Spinal cord (tissue), 9 donors: ENCODE measurements at regions not wholly inside any gene's neighbourhood (a gene's known extent, or its start where the extent isn't known, plus 50 kb on each side); places are given as distances from the start of the nearest gene placed in this dataset.
"Not testable (repeated sequence)": the region's sequence is repeated elsewhere in the genome, so short reads cannot be mapped to it uniquely, and the experiment has no call there.

Experiments used
- DNase-seq, 6 donors: peaks; one replicate each; pipeline versions ENCODE4 v3.0.0 to v3.0.0-alpha.2; 2013 to 2015; ENCODE audit warnings: low spot score in 6 of 6, low read depth in 4 of 6
- H3K27ac ChIP-seq: one replicate; pipeline ENCODE4 v1.5.1; 2013; ENCODE audit warnings: low read depth, low read length, control low read depth
- H3K27me3 ChIP-seq: one replicate; pipeline ENCODE4 v1.6.1; 2013; ENCODE audit warnings: low read length; ENCODE audit not compliant: control insufficient read depth, insufficient read depth
- H3K36me3 ChIP-seq: one replicate; pipeline ENCODE4 v1.6.1; 2013; ENCODE audit warnings: low read length; ENCODE audit not compliant: control insufficient read depth, insufficient read depth
- H3K4me1 ChIP-seq: one replicate; pipeline ENCODE4 v1.6.1; 2013; ENCODE audit warnings: low read length; ENCODE audit not compliant: control insufficient read depth, insufficient read depth
- H3K4me3 ChIP-seq: one replicate; pipeline ENCODE4 v1.5.1; 2013; ENCODE audit warnings: low read depth, low read length, control low read depth
- H3K9me3 ChIP-seq: one replicate; pipeline ENCODE4 v1.6.1; 2013; ENCODE audit warnings: low read length; ENCODE audit not compliant: control insufficient read depth, insufficient read depth
- WGBS: methylation state at CpG from one replicate; pipeline ENCODE4 v1.1.5; 2013; ENCODE audit warnings: missing lambda C conversion rate; ENCODE audit not compliant: insufficient coverage; 5-methylcytosine and 5-hydroxymethylcytosine counted together
- donor health status: healthy.

DNA sequence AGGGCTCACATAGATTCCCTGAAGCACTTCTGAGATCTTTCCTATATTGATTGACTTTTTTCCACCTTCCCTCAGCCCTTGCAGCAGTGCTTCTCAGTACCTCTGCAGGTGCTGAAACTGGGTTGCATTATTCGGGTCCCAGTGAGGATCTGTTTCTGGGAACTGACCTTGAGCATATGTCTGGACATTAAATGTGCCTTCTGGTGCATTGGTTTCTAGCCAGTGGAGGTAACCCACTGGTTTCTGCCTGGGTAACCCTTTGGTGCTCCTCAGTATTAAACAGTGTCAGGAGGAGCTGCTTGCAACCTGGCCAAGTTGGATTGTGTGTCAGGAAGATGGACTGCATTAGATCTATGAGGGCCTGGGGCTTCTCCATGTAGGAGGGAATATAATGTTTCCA is 213.3 kb upstream of the KCND2 start:
- H3K27me3 ChIP-seq = no peaks in the 10 kb centered on the region
- DNase-seq = no peak
- H3K36me3 ChIP-seq = no peaks in the 10 kb centered on the region
- H3K9me3 ChIP-seq = no peaks in the 10 kb centered on the region
- H3K4me3 ChIP-seq = no peak overlapping the region
- H3K27ac ChIP-seq = no peak overlapping the region
- 90% methylated on average over 1 of the region's 1 CpG for WGBS
- no peaks in the 10 kb centered on the region for H3K4me1 ChIP-seq

DNA sequence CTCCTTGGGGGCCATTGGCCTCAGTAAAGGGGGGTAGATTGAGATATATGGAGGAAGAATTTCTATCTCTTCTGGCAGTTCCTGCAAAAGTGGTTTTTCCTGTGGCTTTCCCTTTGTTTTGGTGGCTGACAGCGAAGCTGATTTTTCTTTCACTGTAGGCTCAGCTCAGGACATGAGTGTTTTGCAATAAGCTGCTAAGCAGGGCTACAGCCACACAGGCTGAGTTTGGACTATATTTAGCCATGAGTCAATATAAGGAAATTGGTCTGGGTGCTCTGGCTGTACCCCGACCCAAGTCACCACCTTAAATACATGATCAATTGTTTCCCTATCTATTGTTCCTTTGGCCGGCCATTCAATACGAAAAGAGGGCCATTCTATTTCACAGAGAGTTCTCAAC is 212.7 kb upstream of the KCND2 start:
- 86% methylated on average over 3 of the region's 4 CpGs for WGBS
- no peaks in the 10 kb centered on the region for H3K9me3 ChIP-seq

DNA sequence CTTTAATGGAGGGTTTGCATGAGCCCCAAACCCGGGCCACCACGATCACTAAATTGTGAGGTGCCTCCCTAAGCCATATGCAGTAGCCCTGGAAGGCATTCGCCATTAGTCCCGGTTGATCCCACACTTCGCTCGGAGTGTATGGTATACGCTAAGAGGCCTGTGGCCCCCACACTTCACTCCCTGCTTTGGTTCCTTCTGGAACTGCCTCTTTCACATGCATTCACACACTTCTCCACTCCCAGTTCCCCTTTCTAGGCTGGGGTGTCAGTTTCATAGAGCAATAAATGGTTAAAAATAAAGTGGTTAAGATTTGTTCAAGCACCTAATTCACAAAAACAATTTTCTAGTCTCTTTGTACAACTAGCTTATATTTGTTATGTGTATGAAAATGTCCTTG is 212.1 kb upstream of the KCND2 start:
- Histone ChIP-seq H3K36me3 (no peaks in the 10 kb centered on the region), H3K27me3 (no peaks in the 10 kb centered on the region), H3K4me1 (no peaks in the 10 kb centered on the region), H3K27ac (no peak overlapping the region), H3K9me3 (no peaks in the 10 kb centered on the region), H3K4me3 (no peak overlapping the region)
- DNase-seq = no peak
- WGBS = 81% methylated on average over 7 of the region's 7 CpGs

More for the DNA sequence above, 212.7 kb upstream of the KCND2 start:
- Histone ChIP-seq H3K27me3 (no peaks in the 10 kb centered on the region), H3K27ac (no peak overlapping the region), H3K4me3 (no peak overlapping the region), H3K36me3 (no peaks in the 10 kb centered on the region), H3K4me1 (no peaks in the 10 kb centered on the region)
- no peak for DNase-seq

DNA sequence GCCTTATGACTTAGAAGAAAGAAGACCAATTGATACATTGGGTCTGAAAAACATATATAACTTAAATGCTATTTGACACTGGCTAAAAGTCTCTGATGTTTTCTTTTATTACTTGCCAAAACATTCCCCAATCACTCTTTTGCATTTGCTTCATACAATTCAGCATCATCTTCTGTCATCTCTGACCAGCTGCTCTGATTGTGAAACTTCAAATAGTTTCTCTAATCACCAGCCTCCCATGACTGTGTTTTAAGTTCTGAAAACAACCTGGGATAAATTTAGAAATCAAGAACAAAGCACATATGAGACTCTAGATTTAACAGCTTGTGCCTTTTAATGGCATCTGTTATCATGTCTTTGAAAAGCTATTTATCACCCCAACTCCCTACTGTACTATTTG is 208.4 kb upstream of the KCND2 start:
- Histone ChIP-seq H3K4me3 (no peak overlapping the region), H3K27ac (no peak overlapping the region), H3K27me3 (no peaks in the 10 kb centered on the region), H3K36me3 (no peaks in the 10 kb centered on the region), H3K9me3 (peaks cover 6% of the 10 kb centered on the region), H3K4me1 (no peaks in the 10 kb centered on the region)
- DNase-seq = peak in 1 of 6 donors; percentile 3

DNA sequence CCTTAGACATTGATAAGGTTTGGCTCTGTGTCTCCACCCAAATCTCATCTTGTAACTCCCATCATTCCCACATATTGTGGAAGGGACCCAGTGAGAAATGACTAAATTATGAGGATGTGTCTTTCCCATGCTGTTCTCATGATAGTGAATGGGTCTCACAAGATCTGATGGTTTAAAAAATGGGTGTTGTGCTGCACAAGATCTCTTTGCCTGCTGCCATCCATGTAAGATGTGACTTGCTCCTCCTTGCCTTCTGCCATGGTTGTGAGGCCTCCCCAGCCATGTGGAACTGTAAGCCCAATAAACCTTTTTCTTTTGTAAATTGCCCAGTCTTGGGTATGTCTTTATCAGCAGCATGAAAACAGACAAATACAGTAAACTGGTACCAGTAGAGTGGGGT is 206.1 kb upstream of the KCND2 start:
- H3K9me3 ChIP-seq, H3K4me1 ChIP-seq, H3K27ac ChIP-seq, H3K36me3 ChIP-seq, DNase-seq, H3K27me3 ChIP-seq, H3K4me3 ChIP-seq: not testable (repeated sequence)

DNA sequence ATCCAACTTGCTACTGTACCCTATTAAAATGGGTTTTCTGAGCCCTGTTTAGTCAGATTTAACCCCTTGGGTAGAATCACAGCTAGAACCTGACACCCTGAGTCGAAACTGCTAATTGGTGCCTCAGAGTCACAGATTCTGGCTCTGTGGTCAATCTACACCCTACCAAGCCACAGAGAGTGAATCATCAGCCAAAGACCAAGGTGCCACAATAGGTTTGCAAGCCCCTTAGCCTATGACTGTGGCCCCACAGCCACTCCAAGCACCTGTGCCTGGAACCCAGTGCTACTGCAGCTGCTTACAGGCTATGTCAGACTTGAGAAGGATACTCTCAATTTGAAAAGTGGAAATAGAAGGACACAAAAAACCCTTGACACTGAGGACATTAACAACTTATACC is 202.8 kb upstream of the KCND2 start:
- H3K27ac ChIP-seq = no peak overlapping the region
- H3K9me3 ChIP-seq = peaks cover 6% of the 10 kb centered on the region
- no peaks in the 10 kb centered on the region for H3K4me1 ChIP-seq
- H3K4me3 ChIP-seq = no peak overlapping the region
- no peaks in the 10 kb centered on the region for H3K36me3 ChIP-seq
- H3K27me3 ChIP-seq = no peaks in the 10 kb centered on the region
- 91% methylated on average over 1 of the region's 1 CpG for WGBS
- DNase-seq = no peak

DNA sequence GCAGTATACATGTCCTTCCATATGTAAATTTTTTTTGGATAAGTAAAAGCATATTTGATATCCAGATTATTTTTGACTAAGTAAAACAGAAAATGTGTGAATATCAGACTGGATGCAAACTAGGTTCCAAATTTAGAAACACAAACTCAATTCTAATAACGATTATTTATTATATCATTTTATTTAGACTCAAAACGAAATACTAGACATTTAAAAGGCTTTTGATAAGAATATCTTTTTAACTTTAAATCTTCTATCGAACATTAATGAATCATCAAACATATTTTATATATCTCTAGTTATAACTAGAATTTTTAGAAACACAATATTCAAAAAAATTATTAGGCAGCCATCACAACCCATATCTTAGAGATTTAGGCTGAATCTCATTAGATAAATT is 195.2 kb upstream of the KCND2 start:
- Histone ChIP-seq H3K27ac (no peak overlapping the region), H3K4me1 (no peaks in the 10 kb centered on the region), H3K4me3 (no peak overlapping the region), H3K36me3 (no peaks in the 10 kb centered on the region), H3K27me3 (no peaks in the 10 kb centered on the region), H3K9me3 (no peaks in the 10 kb centered on the region)
- no CpG with 5 or more reads among the region's 3 CpGs for WGBS
- no peak for DNase-seq

DNA sequence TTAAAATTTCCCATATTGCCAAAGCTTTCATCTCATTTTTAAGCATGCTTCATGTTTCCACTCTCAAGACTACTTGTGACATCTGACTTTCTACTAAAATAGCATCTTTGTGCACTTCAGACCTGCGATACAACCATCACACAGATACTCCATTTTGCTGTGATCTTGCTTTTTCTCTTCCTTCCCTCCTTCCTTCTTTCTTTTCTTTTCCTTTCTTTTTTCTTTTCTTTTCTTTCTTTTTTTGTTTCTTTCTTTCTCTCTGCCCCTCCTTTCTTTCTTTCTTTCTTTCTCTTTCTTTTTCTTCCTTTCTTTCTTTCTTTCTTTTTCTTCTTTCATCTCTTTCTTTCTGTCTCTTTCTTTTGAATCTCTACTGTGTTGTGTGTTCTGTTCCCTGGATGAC is 194.0 kb upstream of the KCND2 start:
- H3K4me1 ChIP-seq = no peaks in the 10 kb centered on the region
- H3K4me3 ChIP-seq = no peak overlapping the region
- H3K36me3 ChIP-seq = no peaks in the 10 kb centered on the region
- H3K27ac ChIP-seq = no peak overlapping the region
- H3K27me3 ChIP-seq = no peaks in the 10 kb centered on the region
- DNase-seq = no peak
- WGBS = 73% methylated on average over 1 of the region's 1 CpG
- no peaks in the 10 kb centered on the region for H3K9me3 ChIP-seq

DNA sequence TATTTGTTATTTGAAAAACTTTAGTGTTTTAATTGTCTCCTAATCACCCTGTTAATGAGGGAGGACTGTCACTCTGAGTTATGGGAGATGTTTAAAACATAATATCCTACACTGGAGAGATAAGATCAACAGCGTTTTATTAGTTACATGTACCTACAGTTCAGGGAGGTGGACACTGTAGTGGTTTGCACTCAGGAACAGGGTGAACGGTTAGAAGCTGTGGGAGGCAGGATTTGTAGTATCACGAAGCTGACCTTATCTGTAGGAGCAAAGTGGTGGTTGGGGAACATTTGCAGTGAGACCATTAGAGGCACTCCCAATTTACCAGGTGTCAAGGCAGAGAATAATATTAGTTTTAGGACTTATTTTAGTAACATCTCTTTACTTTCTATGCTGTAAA is 193.3 kb upstream of the KCND2 start:
- no peaks in the 10 kb centered on the region for H3K27me3 ChIP-seq
- no peak overlapping the region for H3K4me3 ChIP-seq
- no peaks in the 10 kb centered on the region for H3K36me3 ChIP-seq
- WGBS = 67% methylated on average over 1 of the region's 3 CpGs
- no peak for DNase-seq
- no peaks in the 10 kb centered on the region for H3K4me1 ChIP-seq
- no peaks in the 10 kb centered on the region for H3K9me3 ChIP-seq
- no peak overlapping the region for H3K27ac ChIP-seq

DNA sequence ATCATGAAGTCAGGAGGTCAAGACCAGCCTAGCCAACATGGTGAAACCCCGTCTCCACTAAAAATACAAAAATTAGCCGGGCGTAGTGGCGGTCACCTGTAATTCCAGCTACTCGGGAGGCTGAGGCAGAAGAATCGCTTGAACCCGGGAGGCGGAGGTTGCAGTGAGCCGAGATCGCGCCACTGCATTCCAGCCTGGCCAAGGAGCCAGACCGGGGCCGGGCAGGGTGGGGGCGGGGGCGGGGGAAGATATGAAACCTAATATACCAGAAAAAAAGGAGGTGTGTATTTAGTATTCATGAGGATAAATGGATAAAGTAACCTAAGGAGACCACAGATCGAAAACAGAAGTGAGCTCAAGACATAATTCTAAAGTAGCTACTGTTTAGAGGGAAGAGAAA is 186.5 kb upstream of the KCND2 start:
- not testable (repeated sequence) for H3K36me3 ChIP-seq, H3K9me3 ChIP-seq, H3K4me3 ChIP-seq, DNase-seq, H3K27ac ChIP-seq, H3K4me1 ChIP-seq, H3K27me3 ChIP-seq
- 100% methylated on average over 4 of the region's 16 CpGs for WGBS

DNA sequence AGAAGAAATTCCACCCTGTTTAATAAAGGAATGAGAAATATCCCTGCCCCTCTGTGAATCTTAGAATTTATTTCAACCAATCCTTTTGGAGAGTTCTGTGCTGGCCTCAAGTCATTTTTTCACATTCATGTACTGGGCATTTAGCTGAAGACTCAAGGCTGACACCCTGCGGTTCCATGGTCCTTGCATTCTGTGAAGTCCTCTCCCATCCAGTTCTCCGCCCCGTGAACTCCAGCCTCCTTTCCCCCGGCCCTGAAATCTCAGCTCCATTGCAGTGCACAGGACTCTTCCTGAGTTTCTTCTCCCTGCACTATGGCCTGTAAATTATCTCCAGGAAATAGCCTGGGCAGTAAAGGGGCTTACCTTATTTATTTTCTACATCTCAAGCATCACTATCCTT is 183.0 kb upstream of the KCND2 start:
- 85% methylated on average over 4 of the region's 4 CpGs for WGBS
- Histone ChIP-seq H3K36me3 (no peaks in the 10 kb centered on the region), H3K4me1 (no peaks in the 10 kb centered on the region), H3K27ac (no peak overlapping the region), H3K4me3 (no peak overlapping the region), H3K9me3 (no peaks in the 10 kb centered on the region), H3K27me3 (no peaks in the 10 kb centered on the region)
- DNase-seq = no peak
